ENCODE measurements at regions not wholly inside any gene's neighbourhood (a gene's known extent, or its start where the extent isn't known, plus 50 kb on each side); places are given as distances from the start of the nearest gene placed in this dataset.

GRCh38 chr3:1699361-1699920, 399.2 kb upstream of the CNTN4 start:
- no peak for TF ChIP-seq CTCF (IDR thresholded peaks at IDR 0.05; ENCODE audit: insufficient read depth, low read length)
- DNase-seq (ENCODE audit: low read depth), result no peak
- H3K4me3 ChIP-seq (ENCODE audit: low read depth, low read length), result no peak overlapping the region

GRCh38 chr3:1700650-1701049, 398.0 kb upstream of the CNTN4 start:
- no peak for DNase-seq (ENCODE audit: low read depth)
- no peak for TF ChIP-seq CTCF (IDR thresholded peaks at IDR 0.05; ENCODE audit: insufficient read depth, low read length)
- no peak overlapping the region for H3K4me3 ChIP-seq (ENCODE audit: low read depth, low read length)

- H3K4me3 ChIP-seq (ENCODE audit: low read depth, low read length), result no peak overlapping the region
- DNase-seq (ENCODE audit: low read depth), result no peak
- TF ChIP-seq CTCF (IDR thresholded peaks at IDR 0.05; ENCODE audit: insufficient read depth, low read length), result no peak
Measured at GRCh38 chr3:1703169-1703568, 395.5 kb upstream of the CNTN4 start.

GRCh38 chr3:1710663-1711062, 388.0 kb upstream of the CNTN4 start:
- no peak for TF ChIP-seq CTCF (IDR thresholded peaks at IDR 0.05; ENCODE audit: insufficient read depth, low read length)
- H3K4me3 ChIP-seq (ENCODE audit: low read depth, low read length), result no peak overlapping the region
- no peak for DNase-seq (ENCODE audit: low read depth)

- H3K4me3 ChIP-seq (ENCODE audit: low read depth, low read length), result no peak overlapping the region
- no peak for DNase-seq (ENCODE audit: low read depth)
- TF ChIP-seq CTCF (IDR thresholded peaks at IDR 0.05; ENCODE audit: insufficient read depth, low read length), result no peak
Measured at GRCh38 chr3:1717524-1717923, 381.1 kb upstream of the CNTN4 start.

- no peak overlapping the region for H3K4me3 ChIP-seq (ENCODE audit: low read depth, low read length)
- no peak for DNase-seq (ENCODE audit: low read depth)
- TF ChIP-seq CTCF (IDR thresholded peaks at IDR 0.05; ENCODE audit: insufficient read depth, low read length), result no peak
Measured at GRCh38 chr3:1723726-1724125, 374.9 kb upstream of the CNTN4 start.

- DNase-seq (ENCODE audit: low read depth), result no peak
- TF ChIP-seq CTCF (IDR thresholded peaks at IDR 0.05; ENCODE audit: insufficient read depth, low read length), result no peak
- no peak overlapping the region for H3K4me3 ChIP-seq (ENCODE audit: low read depth, low read length)
Measured at GRCh38 chr3:1726741-1727140, 371.9 kb upstream of the CNTN4 start.
